H1 (cell line): ENCODE measurements at regions not wholly inside any gene's neighbourhood (a gene's known extent, or its start where the extent isn't known, plus 50 kb on each side); places are given as distances from the start of the nearest gene placed in this dataset.

ENCODE experiments used
- BRCA1 ChIP-seq: IDR thresholded peaks from 2 replicates; pipeline ENCODE4 v1.6.1; 2012; ENCODE audit warnings: low read depth, low read length, improper control_type of control experiment
- CTBP2 ChIP-seq: IDR thresholded peaks from 2 replicates; pipeline ENCODE4 v1.7.0; 2011; ENCODE audit warnings: borderline replicate concordance, mild to moderate bottlenecking, moderate library complexity, mixed read lengths, low read length; ENCODE audit not compliant: insufficient read depth, insufficient read length
- CTCF ChIP-seq, 3 experiments: IDR thresholded peaks; 1 replicate in 2 of 3; 2 replicates in 1 of 3; pipeline versions ENCODE4 v1.5.1 to v1.6.1; 2011; ENCODE audit warnings: low read length in 3 of 3, mild to moderate bottlenecking in 3 of 3, inconsistent platforms in 2 of 3, low read depth in 1 of 3, moderate library complexity in 1 of 3; ENCODE audit not compliant: insufficient read depth in 1 of 3; ENCODE audit errors: control extremely low read depth in 1 of 3
- EZH2 ChIP-seq: fragments of 200-600 bp; sonication (generic); IDR thresholded peaks from 2 replicates; pipeline ENCODE4 v1.7.1; 2012; ENCODE audit warnings: low read depth, mild to moderate bottlenecking, moderate library complexity, low read length, inconsistent platforms; ENCODE audit not compliant: severe bottlenecking
- JUND ChIP-seq: IDR thresholded peaks from 2 replicates; pipeline ENCODE4 v1.6.1; 2011; ENCODE audit warnings: mild to moderate bottlenecking, improper control_type of control experiment, low read length
- MAFK ChIP-seq: IDR thresholded peaks from 2 replicates; pipeline ENCODE4 v1.6.1; 2012; ENCODE audit warnings: low read depth, mild to moderate bottlenecking, improper control_type of control experiment, low read length
- MAX ChIP-seq: IDR thresholded peaks from 2 replicates; pipeline ENCODE4 v1.6.1; 2012; ENCODE audit warnings: inconsistent platforms
- POLR2A ChIP-seq, 2 experiments: IDR thresholded peaks; 1 replicate in 1 of 2; 2 replicates in 1 of 2; pipeline ENCODE4 v1.6.1; 2011; ENCODE audit warnings: low read depth in 2 of 2, low read length in 2 of 2, mild to moderate bottlenecking in 2 of 2; ENCODE audit errors: control extremely low read depth in 1 of 2
- POLR2AphosphoS5 ChIP-seq: IDR thresholded peaks from 2 replicates; pipeline ENCODE4 v1.6.1; 2011; ENCODE audit warnings: low read depth, low read length
- SP1 ChIP-seq: IDR thresholded peaks from 2 replicates; pipeline ENCODE4 v1.6.1; 2011; ENCODE audit warnings: low read depth, low read length
- SUZ12 ChIP-seq: fragments of 200-600 bp; sonication (generic); IDR thresholded peaks from 2 replicates; pipeline ENCODE4 v1.6.1; 2012; ENCODE audit warnings: mild to moderate bottlenecking, inconsistent platforms, low read length, moderate library complexity, mixed read lengths
- TAF1 ChIP-seq: IDR thresholded peaks from 2 replicates; pipeline ENCODE4 v1.6.1; 2011; ENCODE audit warnings: mild to moderate bottlenecking, low read depth, low read length
- ZNF274 ChIP-seq: IDR thresholded peaks from 2 replicates; pipeline ENCODE4 v1.7.0; 2012; ENCODE audit warnings: low read length, borderline replicate concordance; ENCODE audit errors: extremely low read depth
- TF ChIP-seq, protein P1 (sequence below): IDR thresholded peaks from 2 replicates; pipeline ENCODE4 v1.6.1; 2012; ENCODE audit warnings: low read length, inconsistent platforms

DNA sequence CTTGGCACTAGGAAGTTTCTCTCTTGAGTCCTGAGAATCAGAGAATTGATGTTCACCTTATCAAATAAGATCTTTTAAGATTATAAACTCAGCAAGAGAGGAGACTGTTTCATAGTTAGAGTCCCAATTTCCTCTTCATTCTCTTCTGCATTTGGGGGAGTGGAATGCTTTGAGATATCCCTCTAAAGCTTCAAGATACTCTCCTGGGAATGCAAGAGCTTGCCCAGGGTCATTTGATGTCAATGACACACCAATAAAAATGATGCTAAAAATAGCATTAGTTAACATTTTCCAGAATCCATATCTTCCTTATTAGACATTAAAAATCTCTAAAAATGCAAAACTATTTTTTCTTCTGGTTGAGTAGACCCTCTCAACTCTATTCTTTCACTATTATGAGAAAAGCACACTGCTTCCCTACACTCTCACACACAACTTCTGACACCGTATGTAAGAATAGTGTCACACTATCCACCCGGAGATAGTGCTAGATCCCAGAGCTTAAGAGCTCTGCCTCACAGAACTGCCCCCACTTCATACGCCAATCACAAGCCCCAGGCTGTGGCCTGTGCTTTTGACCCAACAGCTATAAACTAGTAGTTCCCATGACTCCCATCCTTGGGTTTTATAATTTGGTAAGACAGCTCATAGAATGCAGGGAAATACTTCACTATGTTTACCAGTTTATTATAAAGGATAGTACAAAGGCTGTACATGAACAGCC, 399.9 kb upstream of the RUNX1 start:
- TF ChIP-seq SUZ12 (no peak), TAF1 (no peak), CTCF (IDR thresholded peaks at IDR 0.05; ENCODE audit: control extremely low read depth in 1 of 3, insufficient read depth in 1 of 3, low read depth in 1 of 3, low read length in 3 of 3) (no peak), BRCA1 (no peak), MAFK (no peak), SP1 (no peak), ZNF274 (no peak), POLR2AphosphoS5 (no peak), JUND (no peak), POLR2A (IDR thresholded peaks at IDR 0.05; ENCODE audit: control extremely low read depth in 1 of 2, low read depth in 2 of 2, low read length in 2 of 2) (no peak), EZH2 (no peak), MAX (no peak), CTBP2 (no peak)
- TF ChIP-seq, protein P1, sequence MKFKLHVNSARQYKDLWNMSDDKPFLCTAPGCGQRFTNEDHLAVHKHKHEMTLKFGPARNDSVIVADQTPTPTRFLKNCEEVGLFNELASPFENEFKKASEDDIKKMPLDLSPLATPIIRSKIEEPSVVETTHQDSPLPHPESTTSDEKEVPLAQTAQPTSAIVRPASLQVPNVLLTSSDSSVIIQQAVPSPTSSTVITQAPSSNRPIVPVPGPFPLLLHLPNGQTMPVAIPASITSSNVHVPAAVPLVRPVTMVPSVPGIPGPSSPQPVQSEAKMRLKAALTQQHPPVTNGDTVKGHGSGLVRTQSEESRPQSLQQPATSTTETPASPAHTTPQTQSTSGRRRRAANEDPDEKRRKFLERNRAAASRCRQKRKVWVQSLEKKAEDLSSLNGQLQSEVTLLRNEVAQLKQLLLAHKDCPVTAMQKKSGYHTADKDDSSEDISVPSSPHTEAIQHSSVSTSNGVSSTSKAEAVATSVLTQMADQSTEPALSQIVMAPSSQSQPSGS = no peak
